Thymus (tissue), 11 donors: ENCODE measurements at regions not wholly inside any gene's neighbourhood (a gene's known extent, or its start where the extent isn't known, plus 50 kb on each side); places are given as distances from the start of the nearest gene placed in this dataset.
A peak's percentile ranks its signal among the peaks of the same experiment; 100 is the strongest.

Experiments used
- DNase-seq, 9 donors: peaks; one replicate each; pipeline ENCODE4 v3.0.0-alpha.2; 2013; ENCODE audit warnings: low spot score in 9 of 9, low read depth in 6 of 9, missing footprints in 1 of 9
- H3K27ac ChIP-seq, 2 donors: one replicate each; pipeline ENCODE4 v1.5.1; 2013; ENCODE audit warnings: control low read depth in 1 of 2, low read depth in 1 of 2, low read length in 1 of 2, mild to moderate bottlenecking in 1 of 2, moderate library complexity in 1 of 2
- H3K27me3 ChIP-seq, 2 donors: one replicate each; pipeline ENCODE4 v1.5.1; 2013; ENCODE audit warnings: low read length in 1 of 2; ENCODE audit not compliant: control insufficient read depth in 2 of 2, insufficient read depth in 1 of 2
- H3K36me3 ChIP-seq, 2 donors: one replicate each; pipeline ENCODE4 v1.5.1; 2013; ENCODE audit warnings: low read length in 1 of 2, mild to moderate bottlenecking in 1 of 2, moderate library complexity in 1 of 2; ENCODE audit not compliant: control insufficient read depth in 2 of 2, insufficient read depth in 2 of 2
- H3K4me1 ChIP-seq, 2 donors: one replicate each; pipeline ENCODE4 v1.5.1; 2013; ENCODE audit warnings: low read length in 2 of 2; ENCODE audit not compliant: control insufficient read depth in 2 of 2, insufficient read depth in 2 of 2
- H3K4me3 ChIP-seq, 2 donors: one replicate each; pipeline ENCODE4 v1.5.1; 2013; ENCODE audit warnings: low read length in 2 of 2, control low read depth in 1 of 2, mild to moderate bottlenecking in 1 of 2
- H3K9me3 ChIP-seq, 2 donors: one replicate each; pipeline ENCODE4 v1.5.1; 2013; ENCODE audit warnings: low read length in 1 of 2, mild to moderate bottlenecking in 1 of 2; ENCODE audit not compliant: control insufficient read depth in 2 of 2, insufficient read depth in 1 of 2
- WGBS: extraction: QIAGEN DNeasy Blood & Tissue Kit; methylation state at CpG from one replicate; pipeline ENCODE4 v1.1.7; 2013; 5-methylcytosine and 5-hydroxymethylcytosine counted together
- donor health status: healthy.

- Histone ChIP-seq H3K27me3 (no peaks in the 10 kb centered on the region), H3K9me3 (no peaks in the 10 kb centered on the region), H3K4me3 (peak overlapping the region; percentile 11 to 30), H3K27ac (peak overlapping the region; percentile 88 to 98), H3K4me1 (peaks cover 29 to 47% of the 10 kb centered on the region in 2 donors), H3K36me3 (no peaks in the 10 kb centered on the region)
- DNase-seq = peak in 7 of 9 donors; percentile 64 to 91 (median 81)
- 10% methylated on average over 21 of the region's 21 CpGs for WGBS
Measured at GRCh38 chr10:3668276-3668965, 116.6 kb downstream of the KLF6 start.

DNA sequence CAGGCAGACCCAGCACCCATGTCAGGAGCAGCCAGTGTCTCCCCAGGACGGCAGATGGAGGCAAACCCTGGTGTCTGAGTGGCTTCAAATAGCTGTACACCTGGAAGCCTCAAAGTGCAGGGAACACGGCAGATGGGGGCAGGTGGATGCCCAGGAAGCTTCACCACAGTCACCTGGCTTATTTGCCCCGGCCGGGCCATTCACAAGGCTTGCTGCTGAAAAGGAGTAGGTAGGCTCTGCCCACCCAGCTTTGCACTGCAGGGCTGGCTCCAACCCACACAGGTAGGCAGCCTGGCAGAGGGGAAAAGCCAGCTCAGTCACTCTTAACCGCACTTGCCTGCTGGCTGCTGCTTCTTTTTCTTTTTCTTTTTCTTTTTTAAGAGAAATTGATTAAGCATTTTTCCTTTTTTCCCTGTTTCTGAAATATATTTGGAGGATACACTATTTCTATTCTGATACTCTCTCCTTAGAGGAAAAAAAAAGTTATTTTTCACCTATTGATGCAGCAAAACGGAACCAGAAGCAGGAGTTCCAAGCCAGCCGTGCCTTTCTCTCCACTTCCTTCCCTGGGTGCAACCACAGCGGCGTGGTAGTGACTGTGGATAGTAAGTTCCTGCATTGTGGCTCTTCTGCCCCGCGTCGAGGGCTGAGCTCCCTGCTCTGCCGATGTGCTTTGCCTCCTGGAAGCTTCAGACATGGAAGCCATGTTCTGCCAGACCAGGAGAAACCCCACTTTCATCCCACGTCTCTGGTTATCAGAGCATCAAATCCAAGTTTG is 118.3 kb downstream of the KLF6 start:
- no peaks in the 10 kb centered on the region for H3K9me3 ChIP-seq
- H3K4me1 ChIP-seq = peaks cover 29 to 47% of the 10 kb centered on the region in 2 donors
- 16% methylated on average over 14 of the region's 14 CpGs for WGBS
- H3K4me3 ChIP-seq = no peak overlapping the region
- DNase-seq = peak in 5 of 9 donors; percentile 26 to 73 (median 44)
- H3K27me3 ChIP-seq = no peaks in the 10 kb centered on the region
- no peaks in the 10 kb centered on the region for H3K36me3 ChIP-seq
- peak overlapping the region; percentile 25 to 45 for H3K27ac ChIP-seq

DNA sequence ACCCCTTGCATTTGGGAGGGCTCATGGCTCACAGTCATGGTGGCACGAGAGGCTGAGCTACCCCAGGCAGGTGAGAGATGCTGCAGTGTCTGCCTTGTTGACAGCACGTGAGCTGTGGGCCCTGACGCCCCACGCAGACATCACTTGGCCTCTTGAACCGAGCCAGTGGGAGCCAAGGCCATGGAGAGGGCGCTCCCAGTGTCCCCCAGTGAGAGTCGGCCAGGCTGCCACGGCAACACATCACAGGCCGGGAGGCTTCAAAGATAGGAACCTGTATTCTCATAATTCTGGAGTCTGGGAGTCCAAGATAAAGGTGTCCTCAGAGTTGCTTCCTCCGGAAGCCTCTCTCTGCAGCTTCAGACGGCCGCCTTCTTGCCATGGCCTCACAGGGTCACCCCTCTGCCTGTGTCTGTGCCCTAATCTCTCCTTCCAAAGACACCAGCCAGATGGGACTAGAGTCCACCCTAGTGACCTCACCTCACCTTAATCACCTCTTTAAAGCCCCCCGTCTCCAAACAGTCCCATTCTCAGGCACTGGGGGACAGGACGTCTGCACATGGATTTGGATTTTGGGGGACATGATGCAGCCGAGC is 119.6 kb downstream of the KLF6 start:
- WGBS = 94% methylated on average over 15 of the region's 15 CpGs
- no peak overlapping the region for H3K4me3 ChIP-seq
- DNase-seq = no peak
- H3K27me3 ChIP-seq = no peaks in the 10 kb centered on the region
- no peaks in the 10 kb centered on the region for H3K9me3 ChIP-seq
- no peak overlapping the region for H3K27ac ChIP-seq
- no peaks in the 10 kb centered on the region for H3K36me3 ChIP-seq
- peaks cover 29 to 44% of the 10 kb centered on the region in 2 donors for H3K4me1 ChIP-seq

GRCh38 chr10:3662775-3663174 is 122.2 kb downstream of the KLF6 start:
- no peaks in the 10 kb centered on the region for H3K36me3 ChIP-seq
- H3K27me3 ChIP-seq = no peaks in the 10 kb centered on the region
- peaks cover 18 to 35% of the 10 kb centered on the region in 2 donors for H3K4me1 ChIP-seq
- H3K9me3 ChIP-seq = no peaks in the 10 kb centered on the region
- DNase-seq = no peak
- no peak overlapping the region for H3K4me3 ChIP-seq
- WGBS = 99% methylated on average over 2 of the region's 2 CpGs
- no peak overlapping the region for H3K27ac ChIP-seq

DNA sequence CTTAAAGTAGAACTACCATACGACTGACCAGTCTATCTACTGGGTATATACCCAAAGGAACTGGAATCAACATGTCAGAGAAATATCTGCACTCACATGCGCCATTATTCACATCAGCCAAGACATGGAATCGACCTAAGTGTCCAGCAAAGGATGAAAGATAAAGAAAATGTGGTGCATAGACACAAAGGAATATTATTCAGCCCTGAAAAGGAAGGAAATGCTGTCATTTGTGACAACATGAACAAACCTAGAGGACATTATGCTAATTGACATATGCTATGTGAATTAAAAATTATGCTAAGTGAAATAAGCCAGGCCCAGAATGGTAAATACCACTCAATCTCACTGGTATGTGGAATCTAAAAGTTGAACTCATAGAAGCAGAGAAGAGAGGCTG is 123.7 kb downstream of the KLF6 start:
- Histone ChIP-seq H3K9me3 (no peaks in the 10 kb centered on the region), H3K4me1 (peaks cover 3 to 25% of the 10 kb centered on the region in 2 donors), H3K27me3 (no peaks in the 10 kb centered on the region), H3K4me3 (no peak overlapping the region), H3K27ac (no peak overlapping the region), H3K36me3 (no peaks in the 10 kb centered on the region)
- 96% methylated on average over 3 of the region's 3 CpGs for WGBS
- DNase-seq = no peak

DNA sequence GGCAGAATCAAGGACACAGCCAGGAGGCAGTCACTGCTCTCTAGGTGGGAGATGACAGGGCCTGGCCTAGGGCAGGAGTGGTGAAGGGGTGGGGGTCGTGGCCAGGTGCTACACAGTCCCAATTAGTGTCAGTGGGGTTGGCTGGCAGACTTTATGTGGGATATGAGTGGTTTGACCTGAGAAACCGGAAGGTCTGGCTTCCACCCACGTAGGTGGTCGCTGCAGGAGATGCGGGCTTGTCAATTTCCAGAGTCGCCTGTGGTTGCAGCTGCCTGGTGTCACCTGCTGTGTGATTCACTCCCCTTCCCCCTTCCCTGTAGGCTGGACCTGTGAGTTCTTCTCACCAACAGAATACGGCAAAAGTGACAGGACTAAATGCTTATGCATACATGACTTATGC is 124.3 kb downstream of the KLF6 start:
- no peaks in the 10 kb centered on the region for H3K27me3 ChIP-seq
- H3K9me3 ChIP-seq = no peaks in the 10 kb centered on the region
- no peak overlapping the region for H3K4me3 ChIP-seq
- WGBS = 84% methylated on average over 7 of the region's 7 CpGs
- peaks cover 5 to 25% of the 10 kb centered on the region in 2 donors for H3K4me1 ChIP-seq
- DNase-seq = no peak
- no peaks in the 10 kb centered on the region for H3K36me3 ChIP-seq
- no peak overlapping the region for H3K27ac ChIP-seq

GRCh38 chr10:3659203-3659917 is 125.6 kb downstream of the KLF6 start:
- 97% methylated on average over 13 of the region's 13 CpGs for WGBS
- Histone ChIP-seq H3K27ac (no peak overlapping the region), H3K27me3 (no peaks in the 10 kb centered on the region), H3K36me3 (no peaks in the 10 kb centered on the region), H3K9me3 (no peaks in the 10 kb centered on the region), H3K4me3 (no peak overlapping the region), H3K4me1 (peaks cover 13 to 39% of the 10 kb centered on the region in 2 donors)
- no peak for DNase-seq

DNA sequence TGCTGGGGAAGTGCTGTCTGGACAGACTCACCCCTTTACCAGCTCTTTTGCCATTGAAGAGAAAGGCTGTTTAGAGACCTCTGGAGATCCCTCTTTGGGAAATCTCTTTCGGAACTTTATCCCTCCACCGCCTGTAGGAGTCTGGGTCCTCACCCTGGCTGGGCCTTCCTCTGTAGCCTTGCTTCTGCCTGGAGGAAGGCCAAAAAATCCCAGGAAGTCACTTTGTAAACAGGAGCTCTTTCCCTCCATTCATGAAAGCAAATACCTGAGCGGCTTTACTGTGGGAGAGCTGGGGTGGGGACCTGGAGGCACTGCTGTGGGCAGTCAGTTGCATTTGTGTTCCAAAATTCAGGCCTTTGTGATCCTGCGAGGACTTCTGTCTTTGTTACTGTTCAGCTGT is 126.2 kb downstream of the KLF6 start:
- no peaks in the 10 kb centered on the region for H3K9me3 ChIP-seq
- WGBS = 63% methylated on average over 4 of the region's 4 CpGs
- peaks cover 13 to 45% of the 10 kb centered on the region in 2 donors for H3K4me1 ChIP-seq
- H3K4me3 ChIP-seq = no peak overlapping the region
- no peaks in the 10 kb centered on the region for H3K27me3 ChIP-seq
- no peak overlapping the region for H3K27ac ChIP-seq
- DNase-seq = no peak
- H3K36me3 ChIP-seq = no peaks in the 10 kb centered on the region
